ENCODE measurements at regions not wholly inside any gene's neighbourhood (a gene's known extent, or its start where the extent isn't known, plus 50 kb on each side); places are given as distances from the start of the nearest gene placed in this dataset.

GRCh38 chr11:134468796-134469195, 56.8 kb upstream of the B3GAT1 start:
- CTCF ChIA-PET: no interaction called here
- H3K9ac ChIP-seq (ENCODE audit: low read length): no peak overlapping the region

More at GRCh38 chr11:134468796-134469195, 56.8 kb upstream of the B3GAT1 start:
- no peaks in the 10 kb centered on the region for H4K20me1 ChIP-seq (ENCODE audit: insufficient read depth)
- H3K36me3 ChIP-seq (ENCODE audit: control insufficient read depth in 1 of 2, insufficient read depth in 2 of 2, low read length in 2 of 2): no peaks in the 10 kb centered on the region
- RAD21 ChIA-PET (ENCODE audit: low non-redundant PET in 1 of 2, low total read pairs in 2 of 2, uncharacterized antibody in 2 of 2, unreplicated experiment in 2 of 2): no interaction called here
- H3K4me3 ChIP-seq (replicated peaks in 1 of 2; ENCODE audit: low read depth in 1 of 2, low read length in 2 of 2): no peak overlapping the region
- H3K27ac ChIP-seq (ENCODE audit: low read depth, low read length): no peak overlapping the region
- intact Hi-C loops (cut with micrococcal nuclease): no loop called here
- H3K9me2 ChIP-seq (ENCODE audit: insufficient read depth): no peaks in the 10 kb centered on the region
- peaks cover 82% of the 10 kb centered on the region for H3K27me3 ChIP-seq (ENCODE audit: insufficient read depth, low read length)
- no peak overlapping the region for H2AFZ ChIP-seq (ENCODE audit: low read depth, low read length, poor library complexity, severe bottlenecking)
- TF ChIP-seq ZNF274 (IDR thresholded peaks at IDR 0.05; ENCODE audit: low read depth, low read length) (no peak), ZFX (IDR thresholded peaks at IDR 0.05) (no peak), EZH2phosphoT487 (IDR thresholded peaks at IDR 0.05; ENCODE audit: borderline replicate concordance) (no peak), FOSL1 (IDR thresholded peaks at IDR 0.05; ENCODE audit: low read depth) (no peak), POLR2A (IDR thresholded peaks at IDR 0.05; ENCODE audit: borderline replicate concordance, extremely low read depth, insufficient read depth, insufficient read length) (no peak), SRF (IDR thresholded peaks at IDR 0.05; ENCODE audit: low read depth) (no peak), ELF1 (IDR thresholded peaks at IDR 0.05; ENCODE audit: borderline replicate concordance, low read depth) (no peak), CBX3 (IDR thresholded peaks at IDR 0.05; ENCODE audit: low read depth) (no peak), EGR1 (IDR thresholded peaks at IDR 0.05; ENCODE audit: low read depth) (no peak), ATF3 (IDR thresholded peaks at IDR 0.05) (no peak), TCF7L2 (IDR thresholded peaks at IDR 0.05; ENCODE audit: borderline replicate concordance, extremely low read depth, insufficient read depth, insufficient read length) (no peak), CEBPB (IDR thresholded peaks at IDR 0.05; ENCODE audit: low read depth) (no peak), SIN3A (IDR thresholded peaks at IDR 0.05; ENCODE audit: low read depth) (no peak), RAD21 (IDR thresholded peaks at IDR 0.05; ENCODE audit: low read depth) (no peak), JUND (IDR thresholded peaks at IDR 0.05) (no peak), YY1 (IDR thresholded peaks at IDR 0.05; ENCODE audit: extremely low read depth, insufficient replicate concordance, low read depth, low read length) (no peak)
- TF ChIP-seq, protein P1, sequence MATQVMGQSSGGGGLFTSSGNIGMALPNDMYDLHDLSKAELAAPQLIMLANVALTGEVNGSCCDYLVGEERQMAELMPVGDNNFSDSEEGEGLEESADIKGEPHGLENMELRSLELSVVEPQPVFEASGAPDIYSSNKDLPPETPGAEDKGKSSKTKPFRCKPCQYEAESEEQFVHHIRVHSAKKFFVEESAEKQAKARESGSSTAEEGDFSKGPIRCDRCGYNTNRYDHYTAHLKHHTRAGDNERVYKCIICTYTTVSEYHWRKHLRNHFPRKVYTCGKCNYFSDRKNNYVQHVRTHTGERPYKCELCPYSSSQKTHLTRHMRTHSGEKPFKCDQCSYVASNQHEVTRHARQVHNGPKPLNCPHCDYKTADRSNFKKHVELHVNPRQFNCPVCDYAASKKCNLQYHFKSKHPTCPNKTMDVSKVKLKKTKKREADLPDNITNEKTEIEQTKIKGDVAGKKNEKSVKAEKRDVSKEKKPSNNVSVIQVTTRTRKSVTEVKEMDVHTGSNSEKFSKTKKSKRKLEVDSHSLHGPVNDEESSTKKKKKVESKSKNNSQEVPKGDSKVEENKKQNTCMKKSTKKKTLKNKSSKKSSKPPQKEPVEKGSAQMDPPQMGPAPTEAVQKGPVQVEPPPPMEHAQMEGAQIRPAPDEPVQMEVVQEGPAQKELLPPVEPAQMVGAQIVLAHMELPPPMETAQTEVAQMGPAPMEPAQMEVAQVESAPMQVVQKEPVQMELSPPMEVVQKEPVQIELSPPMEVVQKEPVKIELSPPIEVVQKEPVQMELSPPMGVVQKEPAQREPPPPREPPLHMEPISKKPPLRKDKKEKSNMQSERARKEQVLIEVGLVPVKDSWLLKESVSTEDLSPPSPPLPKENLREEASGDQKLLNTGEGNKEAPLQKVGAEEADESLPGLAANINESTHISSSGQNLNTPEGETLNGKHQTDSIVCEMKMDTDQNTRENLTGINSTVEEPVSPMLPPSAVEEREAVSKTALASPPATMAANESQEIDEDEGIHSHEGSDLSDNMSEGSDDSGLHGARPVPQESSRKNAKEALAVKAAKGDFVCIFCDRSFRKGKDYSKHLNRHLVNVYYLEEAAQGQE (IDR thresholded peaks at IDR 0.05; ENCODE audit: low read depth): no peak
- TF ChIP-seq, protein P2, sequence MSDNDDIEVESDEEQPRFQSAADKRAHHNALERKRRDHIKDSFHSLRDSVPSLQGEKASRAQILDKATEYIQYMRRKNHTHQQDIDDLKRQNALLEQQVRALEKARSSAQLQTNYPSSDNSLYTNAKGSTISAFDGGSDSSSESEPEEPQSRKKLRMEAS (IDR thresholded peaks at IDR 0.05): no peak
- no peak overlapping the region for H3K4me2 ChIP-seq (ENCODE audit: low read length)
- POLR2A ChIA-PET: no interaction called here
- H3K79me2 ChIP-seq (ENCODE audit: insufficient read depth, low read length): no peaks in the 10 kb centered on the region
- H3K9me3 ChIP-seq (ENCODE audit: control insufficient read depth in 1 of 2, insufficient read depth in 1 of 2, low read depth in 1 of 2, low read length in 2 of 2): no peaks in the 10 kb centered on the region
- H3K4me1 ChIP-seq (ENCODE audit: control insufficient read depth in 1 of 2, insufficient read depth in 2 of 2, low read length in 2 of 2): no peaks in the 10 kb centered on the region
- BruUV-seq (replicated peaks): no TSS peak
- ATAC-seq (no peak), DNase-seq (ENCODE audit: low read depth, low spot score) (no peak)

Measured in HCT116 (cell line).